ENCODE measurements at regions not wholly inside any gene's neighbourhood (a gene's known extent, or its start where the extent isn't known, plus 50 kb on each side); places are given as distances from the start of the nearest gene placed in this dataset.

GRCh38 chr4:78687818-78688217, 88.3 kb upstream of the BMP2K start:
- Histone ChIP-seq H3K4me2 (ENCODE audit: low read length) (no peak overlapping the region), H2AFZ (ENCODE audit: insufficient read depth, low read length, poor library complexity) (no peak overlapping the region), H4K91ac (ENCODE audit: low read depth, low read length) (no peak overlapping the region), H4K8ac (ENCODE audit: low read depth, low read length) (no peak overlapping the region), H3K23ac (ENCODE audit: low read length) (no peak overlapping the region), H3K27me3 (ENCODE audit: insufficient read depth, low read length) (no peaks in the 10 kb centered on the region), H3K36me3 (ENCODE audit: control insufficient read depth in 1 of 2, insufficient read depth in 2 of 2, low read length in 2 of 2) (no peaks in the 10 kb centered on the region), H4K12ac (ENCODE audit: low read depth, low read length) (no peak overlapping the region), H3K14ac (ENCODE audit: low read length) (no peak overlapping the region), H3K4me3 (ENCODE audit: low read depth, low read length) (no peak overlapping the region), H3K79me2 (ENCODE audit: control insufficient read depth, insufficient read depth, low read length, poor library complexity) (no peaks in the 10 kb centered on the region), H3K79me1 (ENCODE audit: low read length) (no peaks in the 10 kb centered on the region), H2BK5ac (ENCODE audit: low read depth, low read length, poor library complexity) (no peak overlapping the region), H3K9me3 (ENCODE audit: insufficient read depth, low read depth, low read length) (no peaks in the 10 kb centered on the region), H3K27ac (ENCODE audit: low read depth, low read length) (no peak overlapping the region), H3K9ac (ENCODE audit: low read length) (no peak overlapping the region), H2BK12ac (ENCODE audit: low read length) (no peak overlapping the region), H2BK120ac (ENCODE audit: insufficient read depth, low read length, poor library complexity) (no peak overlapping the region), H3K4me1 (ENCODE audit: control insufficient read depth in 1 of 2, insufficient read depth in 2 of 2, low read length in 2 of 2) (no peaks in the 10 kb centered on the region), H2AK5ac (ENCODE audit: low read length) (no peak overlapping the region), H3K4ac (ENCODE audit: low read depth, low read length) (no peak overlapping the region), H3K18ac (ENCODE audit: low read length) (no peak overlapping the region)
- no CpG with 5 or more reads among the region's 3 CpGs for WGBS (ENCODE audit: extremely low coverage, insufficient coverage, insufficient read length)
- peak in 1 of 2 donors; percentile 40 for DNase-seq

GRCh38 chr4:78688366-78688765, 87.8 kb upstream of the BMP2K start:
- H4K91ac ChIP-seq (ENCODE audit: low read depth, low read length): no peak overlapping the region
- H3K27me3 ChIP-seq (ENCODE audit: insufficient read depth, low read length): no peaks in the 10 kb centered on the region
- no peak overlapping the region for H2AFZ ChIP-seq (ENCODE audit: insufficient read depth, low read length, poor library complexity)
- no peak overlapping the region for H3K18ac ChIP-seq (ENCODE audit: low read length)
- no peak overlapping the region for H4K8ac ChIP-seq (ENCODE audit: low read depth, low read length)
- no peak overlapping the region for H2BK5ac ChIP-seq (ENCODE audit: low read depth, low read length, poor library complexity)
- DNase-seq: peak in 1 of 2 donors; percentile 74
- no peak overlapping the region for H2BK12ac ChIP-seq (ENCODE audit: low read length)
- H3K27ac ChIP-seq (ENCODE audit: low read depth, low read length): no peak overlapping the region
- no peaks in the 10 kb centered on the region for H3K36me3 ChIP-seq (ENCODE audit: control insufficient read depth in 1 of 2, insufficient read depth in 2 of 2, low read length in 2 of 2)
- H3K79me1 ChIP-seq (ENCODE audit: low read length): no peaks in the 10 kb centered on the region
- no peak overlapping the region for H3K9ac ChIP-seq (ENCODE audit: low read length)
- no peak overlapping the region for H3K23ac ChIP-seq (ENCODE audit: low read length)
- H3K4me2 ChIP-seq (ENCODE audit: low read length): no peak overlapping the region
- H3K4ac ChIP-seq (ENCODE audit: low read depth, low read length): no peak overlapping the region
- no peak overlapping the region for H3K4me3 ChIP-seq (ENCODE audit: low read depth, low read length)
- H3K9me3 ChIP-seq (ENCODE audit: insufficient read depth, low read depth, low read length): no peaks in the 10 kb centered on the region
- no peaks in the 10 kb centered on the region for H3K79me2 ChIP-seq (ENCODE audit: control insufficient read depth, insufficient read depth, low read length, poor library complexity)
- H2AK5ac ChIP-seq (ENCODE audit: low read length): no peak overlapping the region
- no peak overlapping the region for H3K14ac ChIP-seq (ENCODE audit: low read length)
- no CpG with 5 or more reads among the region's 6 CpGs for WGBS (ENCODE audit: extremely low coverage, insufficient coverage, insufficient read length)
- H2BK120ac ChIP-seq (ENCODE audit: insufficient read depth, low read length, poor library complexity): no peak overlapping the region
- no peak overlapping the region for H4K12ac ChIP-seq (ENCODE audit: low read depth, low read length)
- H3K4me1 ChIP-seq (ENCODE audit: control insufficient read depth in 1 of 2, insufficient read depth in 2 of 2, low read length in 2 of 2): no peaks in the 10 kb centered on the region

- no peaks in the 10 kb centered on the region for H3K79me1 ChIP-seq (ENCODE audit: low read length)
- no peak overlapping the region for H2BK12ac ChIP-seq (ENCODE audit: low read length)
Measured at GRCh38 chr4:78689261-78689660, 86.9 kb upstream of the BMP2K start.

GRCh38 chr4:78689700-78690323, 86.3 kb upstream of the BMP2K start:
- Histone ChIP-seq H3K4me3 (ENCODE audit: low read depth, low read length) (no peak overlapping the region), H3K18ac (ENCODE audit: low read length) (no peak overlapping the region), H3K4me1 (ENCODE audit: control insufficient read depth in 1 of 2, insufficient read depth in 2 of 2, low read length in 2 of 2) (no peaks in the 10 kb centered on the region), H4K91ac (ENCODE audit: low read depth, low read length) (no peak overlapping the region), H2BK12ac (ENCODE audit: low read length) (no peak overlapping the region), H3K9ac (ENCODE audit: low read length) (no peak overlapping the region), H3K23ac (ENCODE audit: low read length) (no peak overlapping the region), H2AK5ac (ENCODE audit: low read length) (no peak overlapping the region), H2BK5ac (ENCODE audit: low read depth, low read length, poor library complexity) (no peak overlapping the region), H4K12ac (ENCODE audit: low read depth, low read length) (no peak overlapping the region), H3K14ac (ENCODE audit: low read length) (no peak overlapping the region), H3K4ac (ENCODE audit: low read depth, low read length) (no peak overlapping the region), H3K27ac (ENCODE audit: low read depth, low read length) (no peak overlapping the region), H3K79me2 (ENCODE audit: control insufficient read depth, insufficient read depth, low read length, poor library complexity) (no peaks in the 10 kb centered on the region), H3K36me3 (ENCODE audit: control insufficient read depth in 1 of 2, insufficient read depth in 2 of 2, low read length in 2 of 2) (no peaks in the 10 kb centered on the region), H3K4me2 (ENCODE audit: low read length) (no peak overlapping the region), H2AFZ (ENCODE audit: insufficient read depth, low read length, poor library complexity) (no peak overlapping the region), H3K9me3 (ENCODE audit: insufficient read depth, low read depth, low read length) (no peaks in the 10 kb centered on the region), H4K8ac (ENCODE audit: low read depth, low read length) (no peak overlapping the region), H2BK120ac (ENCODE audit: insufficient read depth, low read length, poor library complexity) (no peak overlapping the region), H3K27me3 (ENCODE audit: insufficient read depth, low read length) (no peaks in the 10 kb centered on the region), H3K79me1 (ENCODE audit: low read length) (no peaks in the 10 kb centered on the region)
- no peak for DNase-seq
- no CpG with 5 or more reads among the region's 11 CpGs for WGBS (ENCODE audit: extremely low coverage, insufficient coverage, insufficient read length)

More at GRCh38 chr4:78689261-78689660, 86.9 kb upstream of the BMP2K start:
- H3K27me3 ChIP-seq (ENCODE audit: insufficient read depth, low read length): no peaks in the 10 kb centered on the region
- H2BK120ac ChIP-seq (ENCODE audit: insufficient read depth, low read length, poor library complexity): no peak overlapping the region
- no peak overlapping the region for H3K27ac ChIP-seq (ENCODE audit: low read depth, low read length)
- H3K18ac ChIP-seq (ENCODE audit: low read length): no peak overlapping the region
- H2BK5ac ChIP-seq (ENCODE audit: low read depth, low read length, poor library complexity): no peak overlapping the region
- H4K12ac ChIP-seq (ENCODE audit: low read depth, low read length): no peak overlapping the region
- H4K8ac ChIP-seq (ENCODE audit: low read depth, low read length): no peak overlapping the region
- H3K14ac ChIP-seq (ENCODE audit: low read length): no peak overlapping the region
- no peaks in the 10 kb centered on the region for H3K36me3 ChIP-seq (ENCODE audit: control insufficient read depth in 1 of 2, insufficient read depth in 2 of 2, low read length in 2 of 2)
- H4K91ac ChIP-seq (ENCODE audit: low read depth, low read length): no peak overlapping the region
- no peak overlapping the region for H2AFZ ChIP-seq (ENCODE audit: insufficient read depth, low read length, poor library complexity)
- H3K4me3 ChIP-seq (ENCODE audit: low read depth, low read length): no peak overlapping the region
- no peaks in the 10 kb centered on the region for H3K9me3 ChIP-seq (ENCODE audit: insufficient read depth, low read depth, low read length)
- no peak overlapping the region for H3K9ac ChIP-seq (ENCODE audit: low read length)
- no peak overlapping the region for H3K4me2 ChIP-seq (ENCODE audit: low read length)
- no peak overlapping the region for H2AK5ac ChIP-seq (ENCODE audit: low read length)
- no peaks in the 10 kb centered on the region for H3K4me1 ChIP-seq (ENCODE audit: control insufficient read depth in 1 of 2, insufficient read depth in 2 of 2, low read length in 2 of 2)
- no peak overlapping the region for H3K23ac ChIP-seq (ENCODE audit: low read length)
- DNase-seq: peak; percentile 39 to 74
- WGBS (ENCODE audit: extremely low coverage, insufficient coverage, insufficient read length): no CpG with 5 or more reads among the region's 2 CpGs
- no peaks in the 10 kb centered on the region for H3K79me2 ChIP-seq (ENCODE audit: control insufficient read depth, insufficient read depth, low read length, poor library complexity)
- H3K4ac ChIP-seq (ENCODE audit: low read depth, low read length): no peak overlapping the region
